ENCODE measurements at regions not wholly inside any gene's neighbourhood (a gene's known extent, or its start where the extent isn't known, plus 50 kb on each side); places are given as distances from the start of the nearest gene placed in this dataset.
"Not testable (repeated sequence)": the region's sequence is repeated elsewhere in the genome, so short reads cannot be mapped to it uniquely, and the experiment has no call there.

DNA sequence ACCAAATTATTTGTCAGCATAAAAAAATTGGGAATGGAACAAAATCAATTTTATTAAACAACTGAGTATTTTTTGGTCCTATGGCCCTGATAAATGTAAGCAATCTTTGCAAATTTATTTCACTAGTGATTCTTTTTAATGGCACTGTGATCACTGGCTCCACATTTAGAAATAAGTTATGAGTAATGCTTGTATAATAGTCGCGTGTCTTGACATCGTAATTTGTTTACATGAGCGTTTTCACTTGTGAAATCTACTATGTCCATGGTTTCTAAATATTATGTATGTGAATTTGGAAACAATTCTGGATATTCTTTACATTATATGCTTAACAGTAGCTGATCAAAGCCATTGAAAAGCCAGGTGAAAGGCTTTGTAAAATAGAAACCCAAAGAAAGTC, 817.5 kb downstream of the EFNA5 start:
- no peak overlapping the region for H3K4me3 ChIP-seq (ENCODE audit: low read depth, low read length)

DNA sequence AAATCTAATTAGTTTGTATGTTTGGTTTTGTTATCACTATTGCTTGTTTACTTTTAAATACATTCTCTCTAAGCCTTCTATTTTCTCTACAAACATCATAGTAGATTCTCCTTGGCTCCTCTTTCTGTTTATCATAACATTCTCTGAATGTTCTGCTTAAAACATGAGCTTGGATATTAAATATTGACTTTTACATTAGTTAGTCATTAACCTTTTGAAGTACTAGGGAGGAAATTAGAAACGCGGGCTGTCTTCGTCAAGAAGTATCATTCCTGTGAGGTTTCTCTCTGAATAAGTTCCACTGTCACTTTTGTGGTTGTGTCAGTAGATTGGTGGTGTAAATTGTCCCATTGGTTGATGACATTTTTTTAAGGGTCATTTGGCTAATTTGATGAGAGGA, 821.5 kb downstream of the EFNA5 start:
- no peak overlapping the region for H3K4me3 ChIP-seq (ENCODE audit: low read depth, low read length)

- no peak overlapping the region for H3K4me3 ChIP-seq (ENCODE audit: low read depth, low read length)
Measured at GRCh38 chr5:106843812-106844416, 826.8 kb downstream of the EFNA5 start.

DNA sequence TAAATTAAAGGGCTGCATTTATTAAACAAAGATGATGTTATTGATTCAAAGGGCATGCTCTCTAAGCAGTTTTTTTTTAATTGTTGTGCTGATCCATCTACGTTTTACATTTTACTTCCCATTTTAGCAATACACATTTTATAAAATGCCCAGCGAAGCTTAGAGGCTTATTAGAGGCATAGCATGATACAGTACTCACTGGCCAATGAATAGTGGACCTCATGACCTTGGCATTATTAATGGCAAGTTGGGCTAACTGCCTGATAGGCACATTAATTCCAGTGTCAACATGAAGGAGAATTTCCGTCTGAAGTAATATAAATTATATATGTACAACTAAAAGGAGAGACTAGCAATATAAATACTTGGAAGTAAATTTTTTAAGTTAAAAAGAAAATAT, 837.2 kb downstream of the EFNA5 start:
- H3K4me3 ChIP-seq (ENCODE audit: low read depth, low read length) = no peak overlapping the region

DNA sequence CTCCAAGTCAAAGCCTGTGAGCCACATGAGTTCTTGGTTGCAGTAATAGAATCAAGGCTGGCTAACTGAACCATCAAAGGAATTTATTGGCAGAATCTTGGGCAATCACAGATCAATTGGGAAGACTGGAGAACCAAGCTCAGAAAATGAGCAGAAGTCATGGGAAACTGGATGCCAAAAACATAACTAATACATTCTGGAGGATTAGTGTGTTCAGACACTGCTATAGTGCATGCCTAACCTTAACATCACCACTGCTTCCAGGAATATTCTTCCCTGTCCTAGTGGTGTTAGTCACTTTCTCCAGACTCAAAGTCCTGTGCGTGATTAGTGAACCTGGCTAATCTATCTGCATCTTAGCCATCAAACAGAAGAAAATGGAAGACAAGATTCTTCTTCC, 843.7 kb downstream of the EFNA5 start:
- no peak overlapping the region for H3K4me3 ChIP-seq (ENCODE audit: low read depth, low read length)

DNA sequence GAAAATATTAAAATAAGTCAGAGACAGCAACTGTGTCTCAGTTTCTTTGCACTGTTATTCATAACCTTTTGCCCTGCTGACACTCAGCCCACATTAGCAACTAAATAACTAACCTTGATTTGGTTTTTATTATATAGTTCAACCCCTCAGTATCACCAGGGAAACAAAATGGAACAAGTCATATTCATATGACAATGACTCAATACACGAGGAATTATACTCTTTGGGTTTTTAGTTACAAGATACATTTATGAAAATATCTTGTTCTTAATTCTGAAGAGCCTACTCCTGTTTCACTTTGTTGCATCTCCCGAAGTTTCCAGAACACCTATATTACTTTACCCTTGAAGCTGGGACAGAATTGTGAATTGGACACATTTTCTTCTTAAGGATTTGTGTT, 845.4 kb downstream of the EFNA5 start:
- H3K4me3 ChIP-seq (ENCODE audit: low read depth, low read length) = no peak overlapping the region

GRCh38 chr5:106822851-106823250, 847.9 kb downstream of the EFNA5 start:
- no peak overlapping the region for H3K4me3 ChIP-seq (ENCODE audit: low read depth, low read length)

DNA sequence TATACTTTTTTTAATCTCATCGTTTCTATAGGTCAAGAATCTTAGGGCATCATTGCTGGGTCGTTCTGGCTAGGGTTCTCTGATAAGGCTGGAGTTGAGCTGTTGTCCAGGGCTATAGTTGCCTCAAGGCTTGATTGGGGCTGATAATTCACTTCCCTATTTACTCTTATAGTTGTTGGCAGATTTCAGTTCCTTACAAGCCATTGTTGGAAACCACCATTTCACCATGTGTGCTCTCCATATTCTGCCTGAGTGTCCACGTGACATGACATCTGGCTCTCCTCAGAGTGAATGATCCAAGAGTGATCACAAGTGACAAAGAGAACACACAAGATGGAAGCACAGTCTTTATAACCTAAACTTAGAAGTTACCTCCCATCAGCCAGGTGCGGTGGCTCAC, 852.2 kb downstream of the EFNA5 start:
- no peak overlapping the region for H3K4me3 ChIP-seq (ENCODE audit: low read depth, low read length)

DNA sequence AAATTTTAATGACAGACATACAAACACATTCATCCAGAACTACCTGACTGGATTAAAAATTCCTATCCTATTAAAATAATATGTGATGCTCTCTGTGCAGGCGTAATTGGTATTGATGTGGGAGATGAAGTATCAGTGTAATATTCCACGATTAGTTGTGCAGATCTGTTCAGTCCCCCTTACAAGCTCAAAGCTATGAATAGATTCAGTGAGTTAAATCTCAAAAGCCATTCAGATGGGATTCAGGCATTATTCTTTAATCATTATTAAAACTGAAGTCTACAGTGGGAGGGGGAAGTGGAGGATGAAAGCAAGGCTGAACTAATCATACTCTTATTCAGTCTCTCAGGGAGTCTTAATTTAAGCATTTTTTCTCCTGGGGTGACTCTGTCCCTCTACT, 855.8 kb downstream of the EFNA5 start:
- no peak overlapping the region for H3K4me3 ChIP-seq (ENCODE audit: low read depth, low read length)

- H3K4me3 ChIP-seq (ENCODE audit: low read depth, low read length) = no peak overlapping the region
Measured at GRCh38 chr5:106801554-106801953, 869.2 kb downstream of the EFNA5 start.

DNA sequence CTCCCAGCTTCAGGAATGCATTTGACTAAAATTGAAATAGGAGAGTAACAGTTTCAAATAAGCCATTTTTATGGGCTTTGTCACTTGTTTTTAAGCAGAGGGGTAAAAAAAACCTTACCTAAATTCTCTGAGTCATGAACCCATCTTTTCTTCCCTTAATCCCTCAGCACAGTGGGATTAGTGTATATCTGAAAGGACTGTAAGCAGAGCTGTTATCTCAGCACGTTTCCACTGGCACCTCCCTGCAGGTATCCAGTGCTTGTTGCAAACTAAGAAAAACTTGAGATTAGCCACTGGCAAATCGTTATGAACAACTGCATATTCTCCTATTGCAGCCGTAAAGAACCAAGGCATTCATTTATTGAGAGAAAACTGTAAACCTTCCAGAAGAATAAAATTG, 872.7 kb downstream of the EFNA5 start:
- no peak overlapping the region for H3K4me3 ChIP-seq (ENCODE audit: low read depth, low read length)

GRCh38 chr5:106796081-106796480, 874.7 kb downstream of the EFNA5 start:
- H3K4me3 ChIP-seq (ENCODE audit: low read depth, low read length) = no peak overlapping the region

- H3K4me3 ChIP-seq (ENCODE audit: low read depth, low read length) = no peak overlapping the region
Measured at GRCh38 chr5:106784846-106785245, 885.9 kb downstream of the EFNA5 start.

DNA sequence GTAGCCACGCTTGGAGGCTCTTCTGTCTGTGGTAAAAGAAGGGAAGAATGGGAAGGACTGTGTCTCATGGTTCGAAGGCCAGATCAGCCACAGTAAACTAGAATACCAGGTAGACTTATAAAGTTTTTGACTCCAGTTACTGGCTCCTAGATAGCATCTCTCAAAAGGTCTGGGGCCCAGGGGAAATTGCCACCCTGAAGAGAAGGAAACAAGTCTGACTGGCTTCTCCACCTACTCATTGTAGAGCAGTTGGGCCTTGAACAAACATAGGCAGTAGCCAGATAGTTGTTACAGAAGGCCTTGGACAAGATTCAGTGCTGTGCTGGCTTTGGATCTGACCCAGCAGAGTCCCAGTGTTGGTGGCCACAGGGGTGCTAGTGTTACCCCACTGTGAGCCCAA, 890.4 kb downstream of the EFNA5 start:
- H3K4me3 ChIP-seq (ENCODE audit: low read depth, low read length) = no peak overlapping the region

DNA sequence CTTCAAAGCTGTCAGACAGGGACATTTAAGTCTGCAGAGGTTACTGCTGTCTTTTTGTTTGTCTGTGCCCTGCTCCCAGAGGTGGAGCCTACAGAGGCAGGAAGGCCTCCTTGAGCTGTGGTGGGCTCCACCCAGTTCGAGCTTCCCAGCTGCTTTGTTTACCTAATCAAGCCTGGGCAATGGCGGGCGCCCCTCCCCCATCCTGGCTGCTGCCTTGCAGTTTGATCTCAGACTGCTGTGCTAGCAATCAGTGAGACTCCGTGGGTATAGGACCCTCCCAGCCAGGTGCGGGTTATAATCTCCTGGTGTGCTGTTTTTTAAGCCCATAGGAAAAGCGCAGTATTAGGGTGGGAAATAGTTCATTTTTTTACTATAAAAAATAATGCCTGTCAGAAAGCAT, 894.2 kb downstream of the EFNA5 start:
- H3K4me3 ChIP-seq (ENCODE audit: low read depth, low read length) = not testable (repeated sequence)

DNA sequence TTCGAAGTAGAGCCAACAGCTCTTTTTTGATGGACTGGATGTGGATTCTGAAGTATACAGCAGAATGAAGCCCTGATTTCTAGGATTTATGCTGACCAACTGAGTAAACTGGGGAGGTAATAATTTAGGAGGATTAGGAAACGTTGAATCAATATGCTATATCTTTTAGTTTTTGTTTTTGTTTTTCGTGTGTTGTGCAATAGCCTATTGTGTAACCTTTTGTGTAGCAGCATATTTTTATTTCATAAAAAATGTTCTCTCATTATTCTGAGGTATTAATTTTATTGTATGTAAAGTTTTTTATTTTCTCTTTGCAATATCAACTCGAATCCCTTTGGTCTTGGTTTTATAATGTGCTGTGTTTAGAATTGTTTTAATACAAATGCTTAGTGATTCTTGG, 902.3 kb downstream of the EFNA5 start:
- no peak overlapping the region for H3K4me3 ChIP-seq (ENCODE audit: low read depth, low read length)

DNA sequence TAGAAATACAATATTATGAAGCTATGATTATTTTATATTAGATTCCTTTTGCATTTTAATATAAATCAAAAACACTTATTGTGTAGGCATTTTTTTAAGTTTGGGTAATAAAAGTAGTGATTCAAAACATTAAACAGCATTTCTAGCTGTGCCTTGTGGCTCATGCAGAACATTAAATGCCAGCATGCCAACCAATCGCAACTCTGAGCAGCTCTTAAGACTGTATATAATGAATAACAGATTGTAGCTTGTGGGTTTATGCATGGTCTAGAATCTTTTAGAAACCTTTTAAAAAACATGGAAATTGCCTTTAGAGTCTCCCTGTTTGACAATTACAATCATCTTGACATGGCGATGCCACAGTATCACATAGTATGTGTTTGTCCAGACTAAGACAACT, 903.8 kb downstream of the EFNA5 start:
- no peak overlapping the region for H3K4me3 ChIP-seq (ENCODE audit: low read depth, low read length)

GRCh38 chr5:106759581-106759980, 911.2 kb downstream of the EFNA5 start:
- H3K4me3 ChIP-seq (ENCODE audit: low read depth, low read length) = no peak overlapping the region

DNA sequence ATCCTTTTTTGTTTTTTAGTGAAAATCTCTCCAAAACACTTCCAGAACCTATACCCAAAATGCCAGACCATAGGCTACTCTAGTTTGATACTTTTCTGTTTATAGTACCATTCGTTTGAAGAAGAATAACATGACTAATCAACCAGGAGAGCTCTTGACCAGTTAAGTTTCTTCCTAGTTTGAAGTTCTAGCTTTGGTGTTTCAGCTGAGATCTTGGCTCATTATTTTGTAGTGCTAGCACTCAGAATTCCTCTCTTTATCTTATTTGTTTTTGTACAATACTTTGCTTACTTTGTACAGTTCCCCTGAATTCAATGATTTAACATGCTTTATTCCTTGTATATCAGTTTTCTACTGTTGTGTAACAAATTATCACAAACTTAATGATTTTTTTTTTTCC, 911.6 kb downstream of the EFNA5 start:
- no peak overlapping the region for H3K4me3 ChIP-seq (ENCODE audit: low read depth, low read length)

GRCh38 chr5:106757672-106758071, 913.1 kb downstream of the EFNA5 start:
- no peak overlapping the region for H3K4me3 ChIP-seq (ENCODE audit: low read depth, low read length)

GRCh38 chr5:106755789-106756188, 914.9 kb downstream of the EFNA5 start:
- no peak overlapping the region for H3K4me3 ChIP-seq (ENCODE audit: low read depth, low read length)

DNA sequence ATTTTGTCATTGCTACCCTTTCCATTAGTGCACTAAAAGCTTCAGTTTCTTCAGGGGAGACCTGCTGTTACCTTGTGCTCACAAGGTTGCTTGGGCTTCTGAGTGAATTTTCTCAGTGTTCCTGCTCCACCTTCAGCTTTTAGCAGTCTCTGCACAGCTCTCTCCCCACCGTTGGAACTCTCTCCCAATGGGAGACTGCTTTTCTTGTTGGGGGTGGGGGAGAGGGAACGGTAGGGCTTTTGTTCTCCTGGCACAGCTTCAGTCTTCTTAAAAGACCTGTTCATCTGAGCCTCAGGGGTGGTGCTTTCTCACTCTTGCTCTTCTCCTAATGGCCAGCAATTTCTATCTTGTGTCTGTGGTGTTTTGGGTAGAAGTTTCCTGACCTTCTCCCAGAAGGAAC, 915.7 kb downstream of the EFNA5 start:
- H3K4me3 ChIP-seq (ENCODE audit: low read depth, low read length) = no peak overlapping the region

GRCh38 chr5:106749826-106750225, 920.9 kb downstream of the EFNA5 start:
- H3K4me3 ChIP-seq (ENCODE audit: low read depth, low read length) = no peak overlapping the region

DNA sequence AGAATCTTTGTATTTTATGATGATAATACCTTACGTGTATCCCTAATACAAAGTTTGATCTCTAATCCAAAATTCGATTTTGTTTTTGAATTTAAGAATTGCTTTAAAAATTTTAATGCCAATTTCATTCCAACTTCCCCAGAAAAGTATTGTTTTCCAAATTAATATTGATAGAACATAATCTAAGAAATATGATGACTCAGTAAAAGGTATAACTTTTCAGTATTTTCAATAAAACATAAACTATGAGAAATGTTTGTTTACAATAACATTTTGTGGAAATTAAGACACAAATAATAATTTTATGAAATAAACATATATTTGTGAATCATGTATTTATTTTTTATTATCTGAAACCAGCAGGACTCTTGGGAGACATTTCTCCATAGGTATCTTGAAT, 931.6 kb downstream of the EFNA5 start:
- H3K4me3 ChIP-seq (ENCODE audit: low read depth, low read length) = no peak overlapping the region
